Esophagus (tissue), 2 donors: ENCODE measurements at regions not wholly inside any gene's neighbourhood (a gene's known extent, or its start where the extent isn't known, plus 50 kb on each side); places are given as distances from the start of the nearest gene placed in this dataset.

ENCODE experiments used
- H3K27ac ChIP-seq, 2 donors: one replicate each; pipeline ENCODE4 v1.5.1; 2013; ENCODE audit warnings: low read depth in 2 of 2, mild to moderate bottlenecking in 2 of 2, inconsistent platforms in 1 of 2, low read length in 1 of 2, moderate library complexity in 1 of 2
- H3K27me3 ChIP-seq, 2 donors: one replicate each; pipeline ENCODE4 v1.6.1; 2013; ENCODE audit warnings: low read length in 2 of 2, control low read depth in 1 of 2, mild to moderate bottlenecking in 1 of 2; ENCODE audit not compliant: insufficient read depth in 2 of 2, control insufficient read depth in 1 of 2
- H3K36me3 ChIP-seq, 2 donors: one replicate each; pipeline ENCODE4 v1.6.1; 2013; ENCODE audit warnings: low read length in 1 of 2; ENCODE audit not compliant: control insufficient read depth in 2 of 2, insufficient read depth in 2 of 2
- H3K4me1 ChIP-seq, 2 donors: one replicate each; pipeline ENCODE4 v1.6.1; 2013; ENCODE audit warnings: low read length in 1 of 2; ENCODE audit not compliant: control insufficient read depth in 2 of 2, insufficient read depth in 2 of 2
- H3K4me3 ChIP-seq, 2 donors: one replicate each; pipeline ENCODE4 v1.5.1; 2013; ENCODE audit warnings: low read length in 2 of 2, mild to moderate bottlenecking in 2 of 2, low read depth in 1 of 2, moderate library complexity in 1 of 2
- H3K9me3 ChIP-seq, 2 donors: one replicate each; pipeline ENCODE4 v1.6.1; 2013; ENCODE audit warnings: mild to moderate bottlenecking in 2 of 2, low read depth in 1 of 2, low read length in 1 of 2, moderate library complexity in 1 of 2; ENCODE audit not compliant: control insufficient read depth in 2 of 2, insufficient read depth in 1 of 2
- WGBS, 2 donors: extraction: QIAGEN DNeasy Blood & Tissue Kit; methylation state at CpG; one replicate each; pipeline ENCODE4 v1.1.7; 2013; 5-methylcytosine and 5-hydroxymethylcytosine counted together
- donor health status: healthy with polysubstance abuse.
- donor health status: Bipolar disorder and iron deficiency.

- no peak overlapping the region for H3K4me3 ChIP-seq
These were observed 529.1 kb upstream of the PCDH10 start for GRCh38 chr4:132619968-132620367.

GRCh38 chr4:132642016-132642817 lies 506.9 kb upstream of the PCDH10 start:
- H3K4me1 ChIP-seq, result no peaks in the 10 kb centered on the region

More at GRCh38 chr4:132619968-132620367, 529.1 kb upstream of the PCDH10 start:
- Histone ChIP-seq H3K4me1 (no peaks in the 10 kb centered on the region), H3K9me3 (no peaks in the 10 kb centered on the region), H3K27ac (no peak overlapping the region), H3K27me3 (no peaks in the 10 kb centered on the region), H3K36me3 (no peaks in the 10 kb centered on the region)
- 54 to 77% methylated on average over 1 of the region's 1 CpG for WGBS, 2 donors

GRCh38 chr4:132646186-132646585 lies 502.9 kb upstream of the PCDH10 start:
- WGBS, 2 donors, result 57 to 59% methylated on average over 2 of the region's 2 CpGs
- Histone ChIP-seq H3K4me1 (no peaks in the 10 kb centered on the region), H3K27ac (no peak overlapping the region), H3K9me3 (no peaks in the 10 kb centered on the region), H3K27me3 (no peaks in the 10 kb centered on the region), H3K36me3 (no peaks in the 10 kb centered on the region), H3K4me3 (no peak overlapping the region)

More at GRCh38 chr4:132642016-132642817, 506.9 kb upstream of the PCDH10 start:
- Histone ChIP-seq H3K9me3 (no peaks in the 10 kb centered on the region), H3K36me3 (no peaks in the 10 kb centered on the region), H3K4me3 (no peak overlapping the region), H3K27me3 (no peaks in the 10 kb centered on the region), H3K27ac (no peak overlapping the region)
- 23 to 25% methylated on average over 6 of the region's 6 CpGs for WGBS, 2 donors

GRCh38 chr4:132651196-132651595 lies 497.9 kb upstream of the PCDH10 start:
- no peaks in the 10 kb centered on the region for H3K27me3 ChIP-seq
- WGBS, 2 donors, result 76 to 77% methylated on average over 2 of the region's 2 CpGs
- peaks cover 0 to 1% of the 10 kb centered on the region in 2 donors for H3K9me3 ChIP-seq

GRCh38 chr4:132660181-132660580 lies 488.9 kb upstream of the PCDH10 start:
- H3K4me3 ChIP-seq, result no peak overlapping the region
- H3K9me3 ChIP-seq, result peaks cover 0 to 4% of the 10 kb centered on the region in 2 donors
- no peaks in the 10 kb centered on the region for H3K4me1 ChIP-seq
- no peaks in the 10 kb centered on the region for H3K27me3 ChIP-seq
- WGBS, 2 donors, result 31 to 38% methylated on average over 1 of the region's 1 CpG
- no peak overlapping the region for H3K27ac ChIP-seq
- H3K36me3 ChIP-seq, result no peaks in the 10 kb centered on the region

More at GRCh38 chr4:132651196-132651595, 497.9 kb upstream of the PCDH10 start:
- Histone ChIP-seq H3K4me3 (no peak overlapping the region), H3K27ac (no peak overlapping the region), H3K36me3 (no peaks in the 10 kb centered on the region), H3K4me1 (no peaks in the 10 kb centered on the region)

GRCh38 chr4:132662456-132662855 lies 486.6 kb upstream of the PCDH10 start:
- Histone ChIP-seq H3K27ac (no peak overlapping the region), H3K4me1 (no peaks in the 10 kb centered on the region), H3K9me3 (peaks cover 0 to 4% of the 10 kb centered on the region in 2 donors), H3K27me3 (no peaks in the 10 kb centered on the region), H3K4me3 (no peak overlapping the region), H3K36me3 (no peaks in the 10 kb centered on the region)
- WGBS, 2 donors, result 81 to 90% methylated on average over 1 of the region's 1 CpG

- 0 to 17% methylated on average over 1 of the region's 1 CpG for WGBS, 2 donors
These were observed 479.3 kb upstream of the PCDH10 start for GRCh38 chr4:132669786-132670185.

GRCh38 chr4:132670557-132670956 lies 478.5 kb upstream of the PCDH10 start:
- WGBS, 2 donors, result 70 to 76% methylated on average over 1 of the region's 1 CpG
- no peaks in the 10 kb centered on the region for H3K27me3 ChIP-seq

More at GRCh38 chr4:132669786-132670185, 479.3 kb upstream of the PCDH10 start:
- Histone ChIP-seq H3K27me3 (no peaks in the 10 kb centered on the region), H3K36me3 (no peaks in the 10 kb centered on the region), H3K9me3 (no peaks in the 10 kb centered on the region), H3K4me3 (no peak overlapping the region), H3K4me1 (no peaks in the 10 kb centered on the region), H3K27ac (no peak overlapping the region)

GRCh38 chr4:132683957-132684356 lies 465.1 kb upstream of the PCDH10 start:
- Histone ChIP-seq H3K4me3 (no peak overlapping the region), H3K4me1 (no peaks in the 10 kb centered on the region), H3K27me3 (no peaks in the 10 kb centered on the region), H3K36me3 (no peaks in the 10 kb centered on the region), H3K9me3 (peaks cover 2 to 3% of the 10 kb centered on the region in 2 donors), H3K27ac (no peak overlapping the region)

More at GRCh38 chr4:132670557-132670956, 478.5 kb upstream of the PCDH10 start:
- no peak overlapping the region for H3K4me3 ChIP-seq
- no peaks in the 10 kb centered on the region for H3K4me1 ChIP-seq
- no peak overlapping the region for H3K27ac ChIP-seq
- no peaks in the 10 kb centered on the region for H3K36me3 ChIP-seq
- no peaks in the 10 kb centered on the region for H3K9me3 ChIP-seq

- 51 to 56% methylated on average over 2 of the region's 2 CpGs for WGBS, 2 donors
- Histone ChIP-seq H3K4me3 (no peak overlapping the region), H3K4me1 (no peaks in the 10 kb centered on the region), H3K27me3 (no peaks in the 10 kb centered on the region), H3K9me3 (no peaks in the 10 kb centered on the region), H3K27ac (no peak overlapping the region), H3K36me3 (no peaks in the 10 kb centered on the region)
These were observed 458.1 kb upstream of the PCDH10 start for GRCh38 chr4:132691026-132691425.
